Uterus (tissue), 3 donors: ENCODE measurements at regions not wholly inside any gene's neighbourhood (a gene's known extent, or its start where the extent isn't known, plus 50 kb on each side); places are given as distances from the start of the nearest gene placed in this dataset.

Experiments used
- DNase-seq, 2 donors: peaks; one replicate each; pipeline ENCODE4 v3.0.0-alpha.2; 2019 to 2020
- H3K27ac ChIP-seq, 2 donors: fragments of 200-600 bp; sonication (generic); 1 replicate in 1 of 2; 2 replicates in 1 of 2; pipeline ENCODE4 v1.5.1; 2016 to 2018
- H3K27me3 ChIP-seq, 2 donors: fragments of 200-600 bp; sonication (generic); one replicate each; pipeline ENCODE4 v1.5.1; 2018 to 2019; ENCODE audit warnings: control low read depth in 1 of 2
- H3K36me3 ChIP-seq, 2 donors: fragments of 200-600 bp; sonication (generic); one replicate each; pipeline ENCODE4 v1.5.1; 2019; ENCODE audit warnings: control low read depth in 1 of 2
- H3K4me1 ChIP-seq, 2 donors: fragments of 200-600 bp; sonication (generic); one replicate each; pipeline ENCODE4 v1.5.1; 2018 to 2019; ENCODE audit warnings: control low read depth in 1 of 2
- H3K4me3 ChIP-seq, 2 donors: fragments of 200-600 bp; sonication (generic); 1 replicate in 1 of 2; 2 replicates in 1 of 2; pipeline ENCODE4 v1.5.1; 2018 to 2019; ENCODE audit warnings: mild to moderate bottlenecking in 1 of 2
- H3K9me3 ChIP-seq, 2 donors: fragments of 200-600 bp; sonication (generic); one replicate each; pipeline ENCODE4 v1.5.1; 2019; ENCODE audit warnings: control low read depth in 1 of 2
- POLR2A ChIP-seq, 2 donors: fragments of 450-650 bp; IDR thresholded peaks; one replicate each; pipeline ENCODE4 v1.6.1; 2016; ENCODE audit warnings: antibody characterized with exemption in 2 of 2, mild to moderate bottlenecking in 1 of 2, moderate library complexity in 1 of 2
- intact Hi-C: fragments of 100-400 bp; cut with DNase I; formaldehyde crosslinking; loops from one replicate; pipeline ENCODE4 v1.15.1; 2023; ENCODE audit warnings: low total_unique reads
- TF ChIP-seq, protein P1 (sequence below), 4 experiments: fragments of 200-600 bp in 2 of 4; fragments of 450-650 bp in 2 of 4; sonication (generic) in 2 of 4; IDR thresholded peaks; one replicate each; pipeline ENCODE4 v1.5.1; 2016 to 2019; ENCODE audit warnings: antibody characterized with exemption in 4 of 4, mild to moderate bottlenecking in 2 of 4, moderate library complexity in 1 of 4
- donor health status: DM: yes; HTN: yes; CAD: no.

DNA sequence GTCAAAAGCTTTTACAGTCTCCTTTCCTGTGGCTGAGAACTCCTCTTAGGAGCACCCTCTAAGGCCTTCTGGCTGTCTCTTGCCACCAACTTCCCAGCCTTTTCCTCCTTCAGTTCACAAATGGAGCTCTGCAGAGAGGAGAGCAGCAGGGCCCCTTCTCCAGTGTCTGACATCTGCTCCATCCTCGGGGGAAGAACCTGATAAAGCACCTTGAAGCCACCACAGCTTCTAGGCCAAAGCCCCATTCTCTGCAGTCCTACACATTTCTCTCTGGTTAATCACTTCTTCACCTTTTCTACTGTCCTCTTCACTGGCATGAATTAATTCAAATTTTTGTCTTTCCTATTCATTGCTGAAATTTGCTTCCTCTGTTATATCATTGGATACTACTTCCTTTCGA, 378.1 kb upstream of the POU3F1 start:
- no peak overlapping the region for H3K4me3 ChIP-seq
- no peaks in the 10 kb centered on the region for H3K36me3 ChIP-seq
- no peak overlapping the region for H3K27ac ChIP-seq
- no peaks in the 10 kb centered on the region for H3K4me1 ChIP-seq
- H3K27me3 ChIP-seq, result no peaks in the 10 kb centered on the region
- no peaks in the 10 kb centered on the region for H3K9me3 ChIP-seq
- DNase-seq, result no peak
- TF ChIP-seq, protein P1, sequence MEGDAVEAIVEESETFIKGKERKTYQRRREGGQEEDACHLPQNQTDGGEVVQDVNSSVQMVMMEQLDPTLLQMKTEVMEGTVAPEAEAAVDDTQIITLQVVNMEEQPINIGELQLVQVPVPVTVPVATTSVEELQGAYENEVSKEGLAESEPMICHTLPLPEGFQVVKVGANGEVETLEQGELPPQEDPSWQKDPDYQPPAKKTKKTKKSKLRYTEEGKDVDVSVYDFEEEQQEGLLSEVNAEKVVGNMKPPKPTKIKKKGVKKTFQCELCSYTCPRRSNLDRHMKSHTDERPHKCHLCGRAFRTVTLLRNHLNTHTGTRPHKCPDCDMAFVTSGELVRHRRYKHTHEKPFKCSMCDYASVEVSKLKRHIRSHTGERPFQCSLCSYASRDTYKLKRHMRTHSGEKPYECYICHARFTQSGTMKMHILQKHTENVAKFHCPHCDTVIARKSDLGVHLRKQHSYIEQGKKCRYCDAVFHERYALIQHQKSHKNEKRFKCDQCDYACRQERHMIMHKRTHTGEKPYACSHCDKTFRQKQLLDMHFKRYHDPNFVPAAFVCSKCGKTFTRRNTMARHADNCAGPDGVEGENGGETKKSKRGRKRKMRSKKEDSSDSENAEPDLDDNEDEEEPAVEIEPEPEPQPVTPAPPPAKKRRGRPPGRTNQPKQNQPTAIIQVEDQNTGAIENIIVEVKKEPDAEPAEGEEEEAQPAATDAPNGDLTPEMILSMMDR (IDR thresholded peaks at IDR 0.05), result no peak
- TF ChIP-seq POLR2A (IDR thresholded peaks at IDR 0.05), result no peak
- intact Hi-C loops, result no loop called here

DNA sequence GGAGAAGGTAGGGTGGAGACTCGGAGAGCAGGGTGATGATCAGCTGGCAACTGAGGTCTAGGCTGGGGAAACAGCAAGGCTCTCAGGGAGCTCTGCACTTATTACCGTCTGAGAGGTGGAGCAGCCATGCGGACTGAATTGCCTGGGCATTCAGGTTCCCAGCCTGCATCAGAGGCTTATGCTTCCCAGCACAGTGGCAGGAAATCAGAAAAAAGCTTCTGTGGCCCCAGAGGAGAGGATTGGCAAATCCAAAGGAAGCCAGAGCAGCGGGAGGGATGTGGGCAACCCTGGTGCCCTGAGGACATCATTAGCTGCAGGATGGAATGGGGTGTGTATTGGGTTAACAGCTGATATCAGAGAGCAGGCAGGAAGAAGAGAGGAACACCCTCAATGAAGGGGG, 374.1 kb upstream of the POU3F1 start:
- H3K27me3 ChIP-seq, result no peaks in the 10 kb centered on the region
- no peaks in the 10 kb centered on the region for H3K4me1 ChIP-seq
- H3K9me3 ChIP-seq, result no peaks in the 10 kb centered on the region
- H3K36me3 ChIP-seq, result no peaks in the 10 kb centered on the region
- H3K4me3 ChIP-seq, result no peak overlapping the region
- no peak for TF ChIP-seq POLR2A (IDR thresholded peaks at IDR 0.05)
- TF ChIP-seq, protein P1 (IDR thresholded peaks at IDR 0.05), result no peak
- intact Hi-C loops, result no loop called here
- DNase-seq, result no peak
- no peak overlapping the region for H3K27ac ChIP-seq

DNA sequence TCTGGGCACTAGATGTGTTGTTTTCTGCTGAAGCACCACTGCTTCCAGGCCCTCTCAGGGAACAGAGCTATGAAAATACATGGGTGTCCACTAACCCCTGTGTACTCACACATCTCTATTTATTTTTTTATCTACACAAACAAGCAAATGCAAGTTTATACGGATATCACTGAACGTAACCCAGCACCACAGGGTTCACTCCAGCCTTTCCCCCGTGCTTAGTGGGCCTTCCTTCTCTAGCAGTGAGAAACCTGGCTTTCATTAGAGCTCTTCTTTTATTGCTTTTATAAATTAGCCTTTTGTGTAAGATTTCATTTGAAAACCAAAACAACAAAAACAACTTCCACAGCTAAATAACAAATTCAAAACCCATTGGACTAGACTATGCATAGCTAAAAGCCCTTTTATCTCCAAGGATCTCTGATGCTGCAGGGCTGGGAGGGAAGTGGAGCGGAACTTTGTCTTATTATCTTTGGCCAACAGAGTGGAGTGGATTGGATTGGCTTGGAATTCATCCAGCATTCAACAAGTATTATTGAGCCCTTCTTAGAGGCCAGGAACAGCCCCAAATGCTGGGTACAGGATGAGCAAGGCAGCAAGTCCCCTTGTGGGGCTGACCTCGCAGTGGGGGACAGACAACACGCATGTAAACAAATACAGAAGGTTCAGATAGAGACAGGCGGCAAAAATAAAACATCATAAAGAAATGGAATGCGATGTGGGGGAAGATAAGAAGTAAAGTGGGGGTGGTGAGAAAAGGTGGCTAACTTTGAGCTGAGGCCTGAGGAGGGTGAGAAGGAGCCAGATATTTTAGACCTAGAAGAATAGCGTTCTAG, 371.8 kb upstream of the POU3F1 start:
- DNase-seq, result no peak
- TF ChIP-seq, protein P1 (IDR thresholded peaks at IDR 0.05), result no peak
- TF ChIP-seq POLR2A (IDR thresholded peaks at IDR 0.05), result no peak
- intact Hi-C loops, result no loop called here
- Histone ChIP-seq H3K27ac (no peak overlapping the region), H3K9me3 (no peaks in the 10 kb centered on the region), H3K4me1 (no peaks in the 10 kb centered on the region), H3K36me3 (no peaks in the 10 kb centered on the region), H3K27me3 (no peaks in the 10 kb centered on the region), H3K4me3 (no peak overlapping the region)

DNA sequence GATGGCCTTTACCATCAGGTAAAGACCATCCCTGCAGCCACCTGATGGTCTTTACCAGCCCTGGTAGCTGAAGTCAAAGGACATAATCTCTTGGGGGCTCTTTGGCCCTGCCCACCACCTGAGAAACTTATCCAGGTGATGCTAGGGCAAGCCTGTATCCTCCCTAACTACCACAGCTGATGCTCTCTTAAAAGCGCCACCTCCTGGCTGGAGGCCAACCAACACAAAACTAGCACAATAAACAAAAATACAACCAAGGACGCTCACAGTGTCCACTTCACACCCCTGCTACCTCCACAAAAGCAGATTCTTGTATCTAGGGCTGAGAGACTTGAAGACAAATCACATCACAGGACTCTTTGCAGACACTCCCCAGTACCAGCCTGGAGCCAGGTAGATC, 357.1 kb upstream of the POU3F1 start:
- Histone ChIP-seq H3K4me3 (no peak overlapping the region), H3K4me1 (no peaks in the 10 kb centered on the region), H3K9me3 (no peaks in the 10 kb centered on the region), H3K27me3 (no peaks in the 10 kb centered on the region), H3K27ac (no peak overlapping the region), H3K36me3 (no peaks in the 10 kb centered on the region)
- no peak for DNase-seq
- TF ChIP-seq, protein P1 (IDR thresholded peaks at IDR 0.05), result no peak
- TF ChIP-seq POLR2A (IDR thresholded peaks at IDR 0.05), result no peak
- intact Hi-C loops, result no loop called here

DNA sequence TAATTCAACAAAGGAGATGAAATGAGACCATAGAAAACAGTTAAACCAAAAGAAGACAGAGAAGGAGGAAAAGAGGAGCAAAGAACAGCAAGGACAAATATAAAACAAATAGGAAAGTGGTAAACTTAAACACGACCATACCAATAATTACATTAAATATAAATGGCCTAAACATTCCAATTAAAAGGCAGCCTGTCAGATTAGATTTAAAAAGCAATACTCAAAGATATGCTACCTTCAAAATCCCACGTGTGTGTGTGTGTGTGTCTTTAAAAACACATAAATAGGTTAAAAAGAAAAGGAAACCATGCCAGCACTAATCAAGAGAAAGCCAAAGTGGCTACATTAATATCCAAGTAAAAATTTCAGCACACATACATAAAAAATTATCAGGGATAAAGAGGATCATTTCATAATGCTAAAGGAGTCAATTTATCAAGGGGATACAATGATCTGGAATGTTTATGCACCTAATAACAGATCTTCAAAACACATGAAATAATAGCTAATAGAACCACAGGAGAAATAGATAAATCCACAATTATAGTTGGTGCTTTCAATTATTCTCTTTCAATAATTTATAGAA, 355.7 kb upstream of the POU3F1 start:
- DNase-seq, result no peak
- no peaks in the 10 kb centered on the region for H3K4me1 ChIP-seq
- no peaks in the 10 kb centered on the region for H3K9me3 ChIP-seq
- H3K36me3 ChIP-seq, result no peaks in the 10 kb centered on the region
- no peaks in the 10 kb centered on the region for H3K27me3 ChIP-seq
- intact Hi-C loops, result no loop called here
- no peak overlapping the region for H3K4me3 ChIP-seq
- no peak overlapping the region for H3K27ac ChIP-seq
- TF ChIP-seq POLR2A (IDR thresholded peaks at IDR 0.05), result no peak
- TF ChIP-seq, protein P1 (IDR thresholded peaks at IDR 0.05), result no peak
